ENCODE measurements at regions not wholly inside any gene's neighbourhood (a gene's known extent, or its start where the extent isn't known, plus 50 kb on each side); places are given as distances from the start of the nearest gene placed in this dataset.

- CTCF ChIA-PET (ENCODE audit: low intra/inter-chr PET ratio), result no interaction called here
- no TSS peak for BruUV-seq (replicated peaks)
- Histone ChIP-seq H3K27me3 (ENCODE audit: control insufficient read depth in 2 of 2, insufficient read depth in 2 of 2, low read length in 2 of 2) (no peaks in the 10 kb centered on the region), H3K4me3 (no peak overlapping the region), H3K4me2 (ENCODE audit: insufficient read depth, low read length) (no peak overlapping the region), H3K79me2 (ENCODE audit: control insufficient read depth, insufficient read depth, low read length) (no peaks in the 10 kb centered on the region), H3K9me3 (replicated peaks; ENCODE audit: control insufficient read depth, insufficient read depth, low read depth, low read length) (no peaks in the 10 kb centered on the region), H3K9me1 (ENCODE audit: control insufficient read depth, insufficient read depth, low read length) (no peaks in the 10 kb centered on the region), H3K27ac (ENCODE audit: extremely low read depth, low read depth, low read length) (no peak overlapping the region), H4K20me1 (replicated peaks; ENCODE audit: control insufficient read depth, insufficient read depth, low read length) (no peaks in the 10 kb centered on the region), H3K36me3 (ENCODE audit: control insufficient read depth, insufficient read depth, low read length) (no peaks in the 10 kb centered on the region), H3K4me1 (replicated peaks in 1 of 2; ENCODE audit: control insufficient read depth in 2 of 2, insufficient read depth in 2 of 2, low read length in 2 of 2) (no peaks in the 10 kb centered on the region; a peak in 1 of 5 replicates), H3K9ac (ENCODE audit: insufficient read depth in 1 of 2, low read depth in 2 of 2, low read length in 2 of 2) (no peak overlapping the region), H2AFZ (ENCODE audit: low read depth, low read length) (no peak overlapping the region)
- 25% methylated on average over 3 of the region's 6 CpGs for WGBS (ENCODE audit: insufficient coverage, low coverage, missing lambda C conversion rate)
- POLR2A ChIA-PET, result no interaction called here
- ATAC-seq (no peak), DNase-seq (ENCODE audit: extremely low read depth in 1 of 4, low spot score in 3 of 4) (no peak), FAIRE-seq (no peak)
- intact Hi-C loops (cut with micrococcal nuclease) (no loop called here), in situ Hi-C loops (cut with MboI) (no loop called here)
- TF ChIP-seq ZNF695 (CRISPR knock-in tag; IDR thresholded peaks at IDR 0.05), result no peak
- no peak for TF ChIP-seq MTA3 (IDR thresholded peaks at IDR 0.05; ENCODE audit: borderline replicate concordance)
- TF ChIP-seq CCAR2 (IDR thresholded peaks at IDR 0.05; ENCODE audit: low read depth, low read length), result no peak
- no peak for TF ChIP-seq AFF1 (IDR thresholded peaks at IDR 0.05; ENCODE audit: low read depth in 1 of 2, partially characterized antibody in 2 of 2)
- TF ChIP-seq ZFPM2 (CRISPR knock-in tag; IDR thresholded peaks at IDR 0.05), result no peak
- TF ChIP-seq ZNF398 (CRISPR knock-in tag; IDR thresholded peaks at IDR 0.05), result no peak
- TF ChIP-seq ZNF77 (CRISPR knock-in tag; IDR thresholded peaks at IDR 0.05), result no peak
- TF ChIP-seq CBX5 (IDR thresholded peaks at IDR 0.05; ENCODE audit: borderline replicate concordance, low read depth), result no peak
- TF ChIP-seq THRB (CRISPR knock-in tag; conservative IDR thresholded peaks at IDR 0.05), result no peak
- TF ChIP-seq TEAD1 (CRISPR knock-in tag; IDR thresholded peaks at IDR 0.05), result no peak
- no peak for TF ChIP-seq PTBP1 (IDR thresholded peaks at IDR 0.05; ENCODE audit: low read depth, low read length)
- TF ChIP-seq BDP1 (IDR thresholded peaks at IDR 0.05; ENCODE audit: insufficient read depth, insufficient read length), result no peak
- TF ChIP-seq PCBP1 (IDR thresholded peaks at IDR 0.05; ENCODE audit: low read depth, low read length, poor library complexity, severe bottlenecking), result no peak
- TF ChIP-seq NCOA4 (IDR thresholded peaks at IDR 0.05; ENCODE audit: partially characterized antibody), result no peak
- no peak for TF ChIP-seq IFI16 (CRISPR knock-in tag; IDR thresholded peaks at IDR 0.05)
- no peak for TF ChIP-seq RAD51 (IDR thresholded peaks at IDR 0.05; ENCODE audit: borderline replicate concordance, low read depth)
- TF ChIP-seq HEY1 (CRISPR knock-in tag; IDR thresholded peaks at IDR 0.05; ENCODE audit: borderline replicate concordance), result no peak
These were observed 153.7 kb upstream of the ARRDC4 start for GRCh38 chr15:97806766-97807165.

All from K562 (cell line).